PFSK-1 (cell line): ENCODE measurements at regions not wholly inside any gene's neighbourhood (a gene's known extent, or its start where the extent isn't known, plus 50 kb on each side); places are given as distances from the start of the nearest gene placed in this dataset.

Source experiments
- FOXP2 ChIP-seq: optimal IDR thresholded peaks from 2 replicates; pipeline ENCODE3; 2011; ENCODE audit warnings: borderline replicate concordance, control low read depth, inconsistent platforms; ENCODE audit not compliant: insufficient read depth; ENCODE audit errors: extremely low read length, extremely low read depth
- POLR2AphosphoS5 ChIP-seq: IDR thresholded peaks from 2 replicates; pipeline ENCODE4 v1.6.1; 2012; ENCODE audit warnings: low read depth, mild to moderate bottlenecking, control low read depth, low read length, moderate library complexity
- SIN3A ChIP-seq: IDR thresholded peaks from 2 replicates; pipeline ENCODE4 v1.6.1; 2012; ENCODE audit warnings: mild to moderate bottlenecking, low read length, moderate library complexity, borderline replicate concordance; ENCODE audit not compliant: insufficient read depth
- TAF1 ChIP-seq: IDR thresholded peaks from 2 replicates; pipeline ENCODE4 v1.6.1; 2012; ENCODE audit warnings: low read length, control low read depth, borderline replicate concordance; ENCODE audit not compliant: insufficient read depth
- TF ChIP-seq, protein P1 (sequence below), 2 experiments: IDR thresholded peaks; 2 replicates each; pipeline versions ENCODE4 v1.6.1 to v1.8.0; 2011 to 2012; ENCODE audit warnings: low read depth in 2 of 2, low read length in 2 of 2, control low read depth in 1 of 2, inconsistent platforms in 1 of 2, mild to moderate bottlenecking in 1 of 2, moderate library complexity in 1 of 2; ENCODE audit not compliant: insufficient read depth in 1 of 2

GRCh38 chr2:9071584-9072124 lies 68.2 kb upstream of the MBOAT2 start:
- no peak for TF ChIP-seq FOXP2
- no peak for TF ChIP-seq POLR2AphosphoS5
- TF ChIP-seq SIN3A = no peak
- TF ChIP-seq TAF1 = no peak
- TF ChIP-seq, protein P1, sequence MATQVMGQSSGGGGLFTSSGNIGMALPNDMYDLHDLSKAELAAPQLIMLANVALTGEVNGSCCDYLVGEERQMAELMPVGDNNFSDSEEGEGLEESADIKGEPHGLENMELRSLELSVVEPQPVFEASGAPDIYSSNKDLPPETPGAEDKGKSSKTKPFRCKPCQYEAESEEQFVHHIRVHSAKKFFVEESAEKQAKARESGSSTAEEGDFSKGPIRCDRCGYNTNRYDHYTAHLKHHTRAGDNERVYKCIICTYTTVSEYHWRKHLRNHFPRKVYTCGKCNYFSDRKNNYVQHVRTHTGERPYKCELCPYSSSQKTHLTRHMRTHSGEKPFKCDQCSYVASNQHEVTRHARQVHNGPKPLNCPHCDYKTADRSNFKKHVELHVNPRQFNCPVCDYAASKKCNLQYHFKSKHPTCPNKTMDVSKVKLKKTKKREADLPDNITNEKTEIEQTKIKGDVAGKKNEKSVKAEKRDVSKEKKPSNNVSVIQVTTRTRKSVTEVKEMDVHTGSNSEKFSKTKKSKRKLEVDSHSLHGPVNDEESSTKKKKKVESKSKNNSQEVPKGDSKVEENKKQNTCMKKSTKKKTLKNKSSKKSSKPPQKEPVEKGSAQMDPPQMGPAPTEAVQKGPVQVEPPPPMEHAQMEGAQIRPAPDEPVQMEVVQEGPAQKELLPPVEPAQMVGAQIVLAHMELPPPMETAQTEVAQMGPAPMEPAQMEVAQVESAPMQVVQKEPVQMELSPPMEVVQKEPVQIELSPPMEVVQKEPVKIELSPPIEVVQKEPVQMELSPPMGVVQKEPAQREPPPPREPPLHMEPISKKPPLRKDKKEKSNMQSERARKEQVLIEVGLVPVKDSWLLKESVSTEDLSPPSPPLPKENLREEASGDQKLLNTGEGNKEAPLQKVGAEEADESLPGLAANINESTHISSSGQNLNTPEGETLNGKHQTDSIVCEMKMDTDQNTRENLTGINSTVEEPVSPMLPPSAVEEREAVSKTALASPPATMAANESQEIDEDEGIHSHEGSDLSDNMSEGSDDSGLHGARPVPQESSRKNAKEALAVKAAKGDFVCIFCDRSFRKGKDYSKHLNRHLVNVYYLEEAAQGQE (IDR thresholded peaks at IDR 0.05; ENCODE audit: insufficient read depth in 1 of 2, low read depth in 2 of 2, low read length in 2 of 2) = no peak

DNA sequence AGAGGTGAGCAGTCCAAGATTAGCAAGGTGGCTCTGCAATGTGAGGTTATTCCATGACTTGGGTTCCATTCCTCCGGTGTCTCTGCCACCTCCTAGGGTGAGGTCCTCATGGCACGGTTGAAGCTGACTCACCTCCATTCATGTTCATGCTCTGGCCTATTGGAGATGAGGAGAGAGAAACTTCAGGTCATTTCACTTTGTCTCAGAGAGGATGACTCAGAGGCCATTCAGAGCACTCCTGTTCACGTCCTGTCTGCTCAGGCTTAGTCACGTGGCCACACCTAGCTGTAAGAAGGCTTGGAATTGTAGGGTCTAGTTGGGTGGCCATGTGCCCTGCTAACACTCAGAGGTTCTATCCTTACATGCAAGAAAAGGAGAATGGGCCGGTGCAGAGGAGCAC lies 67.5 kb upstream of the MBOAT2 start:
- TF ChIP-seq TAF1 = no peak
- no peak for TF ChIP-seq SIN3A

- no peak for TF ChIP-seq POLR2AphosphoS5
- TF ChIP-seq FOXP2 = no peak
- no peak for TF ChIP-seq TAF1
- no peak for TF ChIP-seq SIN3A
- TF ChIP-seq, protein P1 (IDR thresholded peaks at IDR 0.05; ENCODE audit: insufficient read depth in 1 of 2, low read depth in 2 of 2, low read length in 2 of 2) = no peak
Observed at GRCh38 chr2:9069543-9069942, 66.1 kb upstream of the MBOAT2 start.

DNA sequence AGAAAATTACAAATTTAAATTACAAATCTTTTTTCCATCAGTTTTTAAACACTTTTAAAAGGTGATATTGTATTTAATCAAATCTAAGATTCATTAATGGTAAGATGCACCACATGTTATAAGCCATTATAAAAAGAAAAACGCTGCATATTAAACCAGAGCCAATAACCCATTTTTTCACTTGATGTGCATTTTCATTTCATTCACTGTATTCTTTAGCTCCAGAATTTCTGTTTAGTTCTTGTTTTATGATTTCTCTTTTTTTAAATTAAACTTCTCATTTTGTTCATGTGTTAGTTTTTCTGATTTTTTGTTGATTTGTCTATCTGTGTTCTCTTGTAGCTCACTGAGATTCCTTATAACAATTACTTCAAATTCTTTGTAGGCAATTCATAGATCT lies 62.4 kb upstream of the MBOAT2 start:
- no peak for TF ChIP-seq SIN3A
- TF ChIP-seq FOXP2 = no peak
- TF ChIP-seq, protein P1 (IDR thresholded peaks at IDR 0.05; ENCODE audit: insufficient read depth in 1 of 2, low read depth in 2 of 2, low read length in 2 of 2) = no peak
- no peak for TF ChIP-seq TAF1
- no peak for TF ChIP-seq POLR2AphosphoS5

GRCh38 chr2:9063023-9063606 lies 59.6 kb upstream of the MBOAT2 start:
- TF ChIP-seq SIN3A (no peak), TAF1 (no peak), POLR2AphosphoS5 (no peak), FOXP2 (no peak)
- TF ChIP-seq, protein P1 (IDR thresholded peaks at IDR 0.05; ENCODE audit: insufficient read depth in 1 of 2, low read depth in 2 of 2, low read length in 2 of 2) = no peak
